AG08396 (cell line): ENCODE measurements at regions not wholly inside any gene's neighbourhood (a gene's known extent, or its start where the extent isn't known, plus 50 kb on each side); places are given as distances from the start of the nearest gene placed in this dataset.

Source experiments
- DNase-seq: peaks from one replicate; pipeline ENCODE4 v3.0.0; 2012; ENCODE audit warnings: low spot score, mixed read lengths

DNA sequence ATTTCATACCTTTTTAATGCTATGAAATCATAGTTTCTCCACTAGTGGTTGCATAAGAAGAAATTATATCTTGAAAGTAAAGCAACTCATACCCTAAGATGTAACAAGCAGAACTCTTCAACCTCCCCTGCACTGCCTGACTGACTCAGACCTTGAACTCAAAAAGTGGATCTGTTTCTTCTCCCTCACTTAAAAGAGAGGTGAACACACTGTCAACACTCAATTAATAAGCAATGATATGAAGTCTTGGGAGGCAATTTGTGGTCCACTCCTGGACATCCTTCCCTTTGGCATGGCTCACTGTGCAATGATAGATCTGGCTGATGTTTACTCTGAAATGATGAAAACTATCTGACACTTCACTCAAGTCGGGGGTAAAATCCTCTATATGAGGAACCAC is 282.0 kb upstream of the DKK2 start:
- no peak for DNase-seq

DNA sequence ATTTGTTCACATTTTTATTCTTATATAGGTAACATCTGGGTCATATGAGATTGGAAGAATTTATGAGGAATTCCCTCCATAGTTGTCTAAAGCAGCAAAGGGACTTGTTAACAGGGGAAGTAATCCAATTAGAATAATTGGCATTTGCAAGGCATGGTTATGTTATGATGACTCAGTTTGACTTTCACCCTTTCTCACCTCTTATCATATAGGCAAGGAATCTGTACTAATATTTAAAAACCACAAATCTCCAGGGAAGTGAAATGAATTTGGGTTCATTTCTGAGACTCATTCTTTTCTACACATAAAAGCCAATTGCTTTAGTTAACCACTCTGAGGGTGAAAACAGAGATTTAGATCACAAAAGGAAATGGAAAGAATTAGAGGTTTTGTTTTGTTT is 281.5 kb upstream of the DKK2 start:
- no peak for DNase-seq

DNA sequence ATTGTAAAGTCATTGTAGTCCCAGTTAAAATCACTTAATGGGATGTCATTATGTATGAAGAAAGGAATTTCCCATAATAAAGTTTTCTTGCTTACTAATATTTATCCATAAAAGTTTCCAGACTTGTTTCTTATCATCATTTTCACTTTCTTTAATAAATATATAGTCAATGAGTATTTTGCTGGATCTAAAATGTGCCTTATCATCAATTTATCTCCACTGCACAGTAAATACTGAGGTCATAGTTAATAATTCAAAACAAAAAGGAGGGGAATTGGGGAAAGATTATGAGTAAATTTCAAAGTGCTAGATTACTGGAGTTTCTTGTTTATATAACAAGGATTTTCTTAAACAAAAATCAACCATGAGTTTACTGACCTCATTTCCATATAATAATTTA is 279.5 kb upstream of the DKK2 start:
- DNase-seq = no peak

DNA sequence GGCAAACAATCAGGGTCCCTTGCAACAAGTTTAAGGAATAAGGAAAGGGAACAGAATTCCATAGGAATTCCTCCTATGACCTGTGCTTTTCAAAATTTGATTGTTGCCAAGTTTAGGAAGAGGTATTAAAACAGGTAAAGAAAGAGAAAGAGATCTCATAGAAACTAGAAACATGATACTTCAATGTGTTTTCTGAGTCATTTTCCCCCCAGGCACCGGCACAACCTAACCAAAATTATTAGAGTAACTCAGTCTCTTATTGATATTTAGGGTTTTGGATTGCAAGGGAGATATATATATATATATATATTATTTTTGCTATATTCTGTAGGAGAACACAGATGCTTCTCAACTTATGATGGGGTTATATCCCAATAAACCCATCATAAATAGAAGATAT is 278.0 kb upstream of the DKK2 start:
- DNase-seq = no peak

DNA sequence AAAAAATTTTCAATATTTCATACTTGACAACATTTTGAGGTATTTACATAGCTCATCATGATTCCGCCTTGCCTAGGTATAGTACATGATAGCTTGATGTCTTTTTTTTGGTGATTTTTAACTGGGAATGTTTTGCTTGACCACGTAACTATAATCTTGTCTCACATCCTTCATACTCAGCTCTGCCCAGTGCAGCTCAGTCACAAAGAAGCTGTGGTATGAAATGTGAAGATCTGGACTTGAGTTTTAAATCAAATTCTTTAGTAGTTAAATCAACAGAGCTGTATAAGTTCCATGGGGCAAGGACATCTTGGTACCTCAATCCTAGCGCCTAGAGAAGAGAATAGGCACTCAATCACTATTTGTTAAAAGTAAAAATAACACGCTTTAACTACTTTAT is 276.3 kb upstream of the DKK2 start:
- peak; percentile 5 for DNase-seq

DNA sequence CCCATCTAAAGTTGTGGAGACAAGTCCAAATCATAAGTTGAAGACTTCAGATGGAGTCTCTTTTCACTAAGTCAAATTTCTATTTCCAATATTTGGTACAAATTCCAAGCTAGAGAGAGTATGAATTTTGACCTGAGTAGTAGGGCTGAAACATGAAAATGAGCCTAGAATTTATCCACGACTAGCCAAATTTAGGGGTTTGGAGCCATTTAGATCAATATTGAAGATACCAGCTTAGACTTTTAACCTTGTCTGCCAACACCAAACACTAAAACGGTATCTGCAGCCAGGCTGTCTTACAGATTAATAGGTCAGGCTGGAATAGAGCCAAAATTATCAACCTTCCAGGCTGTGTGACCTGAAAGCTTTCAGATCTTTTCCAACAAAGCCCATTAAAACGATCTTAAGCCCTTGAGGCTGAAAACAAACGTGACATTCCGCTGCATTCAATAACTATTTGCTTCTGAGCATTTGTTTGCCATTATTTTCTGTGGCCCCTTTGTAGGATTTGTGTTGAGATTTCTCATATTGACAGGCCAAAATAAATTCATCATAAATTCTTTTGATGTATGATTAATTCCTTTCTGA is 268.7 kb upstream of the DKK2 start:
- no peak for DNase-seq

DNA sequence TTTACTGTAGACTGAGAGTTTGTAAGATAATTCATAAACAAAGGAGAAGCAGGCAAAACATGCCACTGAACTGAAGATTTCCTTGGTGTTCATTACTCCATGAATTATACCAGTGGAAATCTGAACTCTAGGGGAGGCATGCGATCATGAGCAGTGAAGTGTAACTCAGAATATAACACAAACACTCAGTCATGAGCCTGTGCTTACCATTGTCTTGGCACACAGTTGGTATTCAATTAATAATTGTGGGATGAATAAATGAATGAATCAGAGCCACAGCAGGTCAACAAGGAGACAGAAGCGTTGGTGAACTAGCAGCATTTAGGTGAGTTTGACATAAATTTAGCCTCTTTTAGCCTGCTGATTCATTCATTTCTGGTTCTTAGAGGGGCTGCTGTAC is 263.5 kb upstream of the DKK2 start:
- peak; percentile 7 for DNase-seq

DNA sequence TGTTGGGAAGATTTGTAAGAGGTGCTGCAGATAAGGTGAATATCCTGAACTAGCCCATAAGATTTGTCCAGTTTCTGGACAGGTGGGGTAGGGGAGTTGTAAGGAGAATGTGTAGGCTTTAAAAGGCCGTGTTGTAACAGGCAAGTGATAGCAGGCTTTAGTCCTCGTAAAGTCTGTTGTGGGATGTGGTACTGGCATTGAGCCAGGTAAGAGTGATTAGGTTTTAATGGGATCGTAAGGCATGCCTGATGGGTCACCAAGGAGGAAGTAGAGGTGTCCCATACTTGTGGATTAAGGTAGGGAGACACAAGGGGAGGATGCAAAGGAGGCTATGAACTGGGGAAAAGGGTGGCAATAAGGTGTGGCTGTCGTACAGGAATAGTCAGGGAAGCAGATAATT is 256.9 kb upstream of the DKK2 start:
- no peak for DNase-seq

DNA sequence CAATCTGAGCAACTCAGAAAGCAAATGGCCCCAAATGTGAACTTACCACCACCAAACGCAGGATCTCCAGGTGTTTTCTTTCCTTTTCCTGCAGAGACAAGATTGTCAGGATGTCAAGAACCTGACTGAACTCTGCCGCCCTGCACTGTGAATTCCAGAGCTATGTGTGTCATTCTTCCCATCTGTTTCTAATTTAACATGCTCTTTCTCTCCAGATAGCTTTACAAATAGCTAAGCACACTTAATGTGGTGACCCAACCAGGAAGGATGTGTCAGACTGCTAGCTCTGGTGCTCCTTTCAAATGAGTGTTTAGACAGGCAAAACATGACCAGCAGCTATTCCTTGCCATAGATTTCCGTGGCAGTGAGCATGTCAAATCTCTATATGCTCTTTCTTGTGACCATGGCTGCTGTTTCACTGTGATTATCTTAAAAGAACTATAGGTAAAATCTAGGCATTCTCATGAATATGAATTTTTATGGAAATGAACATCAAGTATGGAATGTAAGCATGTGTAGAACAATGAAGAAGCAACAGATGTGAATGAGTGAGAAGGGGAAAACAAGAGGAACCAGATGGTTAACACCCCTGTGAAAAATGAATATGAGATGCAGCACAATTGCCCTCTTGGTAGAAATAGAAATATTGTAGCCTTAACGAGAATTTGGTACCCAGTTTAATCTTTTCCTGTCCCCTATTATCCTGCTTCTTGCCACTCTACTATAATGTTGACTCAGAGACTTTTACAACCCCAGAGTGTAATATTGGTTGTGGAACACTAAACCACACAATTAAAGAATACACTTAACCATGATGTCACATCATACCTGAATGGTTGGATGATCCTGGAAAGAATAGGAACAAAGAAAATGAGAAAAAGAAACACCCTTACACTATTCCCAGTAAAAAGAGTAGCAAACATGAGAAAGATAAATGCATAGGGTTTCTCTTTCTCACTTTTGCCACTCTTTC is 247.8 kb upstream of the DKK2 start:
- DNase-seq = peak; percentile 72

DNA sequence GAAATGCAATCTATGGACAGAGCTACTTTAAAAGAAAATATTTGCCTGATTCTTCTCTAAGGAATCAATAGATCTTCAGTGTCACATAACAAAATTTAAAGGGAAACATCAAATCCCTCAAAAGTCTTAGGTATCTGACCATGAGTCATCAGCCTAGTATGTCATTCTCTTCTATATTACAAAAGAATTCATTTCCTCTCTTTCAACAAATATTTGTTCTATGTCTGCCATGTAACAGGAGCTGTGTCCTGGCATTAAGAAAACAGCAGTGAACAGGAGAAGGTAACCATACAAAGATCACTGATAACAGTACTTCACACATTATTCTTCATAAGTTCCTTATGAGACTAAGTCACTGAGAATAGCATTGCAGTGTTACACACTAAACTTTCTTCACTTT is 243.6 kb upstream of the DKK2 start:
- DNase-seq = no peak

DNA sequence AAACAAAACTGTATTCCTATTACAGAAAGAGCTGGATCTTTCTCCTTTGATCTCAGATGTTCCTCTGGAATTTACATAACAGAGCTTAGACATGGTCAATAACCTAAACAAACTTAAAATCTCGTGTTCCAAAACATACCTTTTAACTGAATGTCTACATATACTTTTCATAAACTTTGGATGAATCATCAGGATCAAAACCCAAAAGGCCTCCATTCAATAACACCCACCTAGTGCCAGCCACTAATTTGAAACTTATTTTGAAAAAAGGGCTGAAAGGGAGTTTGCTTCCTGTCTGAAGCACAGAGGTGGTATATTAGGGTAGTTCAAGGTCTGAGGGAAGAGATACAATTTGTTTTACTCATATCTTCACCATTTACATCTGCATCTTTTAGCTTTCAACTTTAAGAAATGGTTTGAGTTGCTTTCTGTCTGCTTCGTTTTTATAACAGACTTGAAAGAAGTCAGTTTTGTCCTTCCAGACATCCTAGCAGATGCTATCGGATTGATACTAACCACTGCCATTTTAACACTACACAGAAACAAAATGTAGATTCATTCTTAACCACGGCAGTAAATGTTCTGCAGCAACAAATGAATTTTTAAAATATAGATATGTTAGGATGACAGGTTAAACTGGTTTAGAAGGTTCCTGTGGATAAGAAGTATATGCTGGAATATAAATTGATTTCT is 242.8 kb upstream of the DKK2 start:
- DNase-seq = no peak

DNA sequence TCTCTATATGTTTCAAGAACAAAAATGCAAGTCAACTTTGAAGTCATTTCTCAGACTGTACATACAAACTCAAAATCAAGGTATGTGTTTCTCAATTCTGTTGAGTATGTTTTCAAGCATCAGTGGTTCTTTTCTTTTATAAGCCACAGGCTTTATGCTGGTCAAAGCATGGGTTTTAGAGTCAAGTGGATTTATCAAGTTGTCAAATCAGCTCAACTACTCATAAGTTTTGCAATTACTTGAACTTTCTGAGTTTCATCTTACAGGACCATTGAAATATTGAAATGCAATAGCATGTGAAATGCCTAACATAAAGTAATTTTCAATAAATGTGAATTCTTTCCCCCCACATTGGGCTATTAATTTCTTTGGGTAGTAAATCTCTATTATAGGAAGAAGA is 239.9 kb upstream of the DKK2 start:
- DNase-seq = no peak

DNA sequence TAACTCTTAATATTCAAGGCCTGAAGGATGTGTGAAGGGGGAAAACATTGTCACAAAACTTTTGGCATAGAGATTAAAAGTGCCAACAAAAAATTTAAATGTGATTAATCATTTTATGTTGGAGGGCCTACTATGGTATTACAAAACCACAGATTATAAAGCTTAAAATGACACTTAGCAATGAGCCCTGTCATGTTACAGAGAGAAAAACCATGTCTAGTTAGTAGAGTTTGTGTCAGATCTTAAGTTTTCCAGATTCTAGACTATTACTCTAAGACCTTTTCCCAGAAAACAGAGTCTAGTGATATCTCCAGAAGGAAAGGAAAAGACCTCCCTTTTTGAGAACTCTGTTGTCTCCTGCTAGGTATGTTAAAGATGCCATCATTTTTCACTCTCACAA is 239.1 kb upstream of the DKK2 start:
- no peak for DNase-seq

DNA sequence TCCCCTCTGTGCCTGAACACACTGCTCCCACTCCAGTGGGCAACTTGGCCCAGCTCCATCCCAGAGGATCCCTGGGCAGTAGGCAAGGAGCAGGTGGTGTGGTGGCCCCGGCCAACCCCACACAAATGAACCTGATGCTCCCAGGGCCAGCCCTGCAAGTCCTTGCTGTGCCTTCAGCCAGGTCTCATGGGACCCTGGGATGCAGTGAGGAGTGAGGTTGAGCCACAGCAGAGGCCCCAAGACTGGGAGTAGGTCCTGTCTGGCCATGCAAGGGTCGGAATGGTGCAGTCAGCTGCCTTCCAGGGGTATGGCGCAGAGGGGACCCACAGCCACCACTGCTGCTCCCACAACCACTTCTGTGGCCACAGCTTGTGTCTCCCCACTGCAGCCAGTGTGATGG is 234.5 kb upstream of the DKK2 start:
- DNase-seq = no peak

DNA sequence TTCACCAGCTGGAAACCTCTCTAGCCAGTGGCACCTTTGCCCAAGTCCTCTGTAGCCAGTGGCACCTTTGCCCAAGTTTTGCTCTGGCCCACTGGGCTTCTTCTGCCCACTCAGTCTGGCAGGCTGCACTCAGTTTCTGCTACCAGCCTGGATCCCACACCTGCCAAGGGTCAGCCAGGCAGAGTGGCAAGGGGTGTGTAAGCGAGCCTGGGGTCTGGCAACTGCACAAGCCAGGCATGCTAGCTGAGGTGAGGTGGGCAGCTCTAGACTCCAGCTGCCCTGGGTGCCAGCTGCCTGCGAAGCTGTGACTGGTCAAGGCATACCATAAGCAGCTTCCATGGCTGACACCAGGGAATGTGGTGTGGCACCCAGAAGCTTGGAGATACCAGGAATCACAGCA is 233.1 kb upstream of the DKK2 start:
- DNase-seq = no peak

DNA sequence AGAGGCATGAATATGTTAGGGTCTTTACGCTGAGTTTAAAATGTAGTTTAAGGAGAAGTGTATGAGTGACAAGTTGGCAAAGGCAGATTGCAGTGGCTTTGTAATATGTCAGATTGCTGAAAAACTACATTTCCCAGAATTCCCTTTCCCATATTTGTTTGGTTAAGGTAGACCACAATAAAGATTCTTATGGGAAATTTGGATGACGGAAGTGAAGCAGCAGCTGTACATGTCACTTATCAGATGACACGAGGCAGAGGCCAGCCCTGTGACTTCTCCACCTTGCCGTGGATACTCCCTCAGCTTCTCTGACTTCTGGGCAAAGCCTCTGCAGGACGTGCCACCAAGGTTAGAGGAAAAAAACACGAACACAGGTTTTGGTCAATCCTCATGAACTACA is 229.7 kb upstream of the DKK2 start:
- DNase-seq = no peak

DNA sequence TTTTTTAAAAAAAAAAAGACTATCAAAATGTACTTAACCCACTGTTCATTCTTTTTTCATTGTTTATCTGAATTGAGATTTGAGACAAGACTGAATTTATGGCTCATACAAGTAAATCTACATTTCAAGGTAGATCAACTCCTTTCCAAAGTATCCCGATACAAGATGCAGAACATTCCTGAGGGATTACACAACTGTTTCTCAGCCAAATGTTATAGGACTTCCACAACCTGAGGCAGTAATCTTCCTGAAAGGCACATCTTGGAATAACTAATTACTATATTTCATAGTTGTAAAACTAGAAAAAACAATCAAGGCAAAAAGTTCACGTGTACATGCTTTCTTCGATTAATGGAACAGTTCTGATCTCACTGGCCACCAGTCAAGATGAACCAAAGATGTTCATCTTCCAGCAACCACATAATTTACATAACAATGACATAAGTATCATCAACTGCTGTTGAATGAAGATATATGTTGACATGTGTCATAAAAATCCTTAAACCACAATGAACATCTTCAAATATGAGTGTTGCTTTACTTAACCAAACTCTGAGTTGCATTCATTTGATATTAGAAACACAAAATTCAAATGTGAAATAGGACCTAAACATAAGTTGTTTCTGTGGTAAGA is 225.2 kb upstream of the DKK2 start:
- no peak for DNase-seq

DNA sequence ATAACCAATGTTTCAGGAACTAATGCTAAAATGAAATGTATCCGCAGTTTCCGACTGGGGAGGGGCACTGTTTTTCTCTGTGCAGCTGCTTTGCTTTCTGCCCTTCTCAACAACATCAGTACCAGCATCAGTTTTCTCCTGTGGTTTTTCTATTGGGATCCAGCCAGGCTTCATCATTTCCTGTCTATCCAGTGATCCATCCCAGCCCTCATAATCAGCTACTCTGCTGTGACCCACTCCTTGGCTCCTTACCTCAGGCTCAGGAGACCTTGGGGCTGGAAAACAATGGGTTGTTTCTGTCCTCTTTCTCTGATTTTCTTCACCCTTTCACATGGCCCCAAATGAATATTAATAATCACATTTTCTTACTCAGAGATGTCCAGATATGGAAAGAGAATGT is 222.2 kb upstream of the DKK2 start:
- peak; percentile 15 for DNase-seq

DNA sequence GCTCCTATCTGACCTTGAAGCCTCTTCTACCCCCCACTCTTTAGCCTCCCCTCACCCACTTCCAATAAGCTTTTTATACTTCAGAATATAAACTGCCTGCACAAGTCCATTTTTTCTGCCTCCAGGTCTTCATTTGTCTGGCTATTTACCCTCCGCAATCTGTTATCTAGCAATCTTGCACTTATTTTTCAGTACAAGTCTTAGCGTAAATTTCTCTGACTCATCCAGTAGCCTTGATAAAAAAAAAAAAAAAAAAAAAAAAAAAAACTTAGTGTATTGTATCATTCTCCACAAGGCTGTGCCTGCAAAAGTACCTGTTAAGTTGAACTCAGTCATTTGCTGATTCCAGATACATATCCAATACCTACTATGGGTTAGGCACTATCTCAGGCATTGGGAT is 219.5 kb upstream of the DKK2 start:
- no peak for DNase-seq

DNA sequence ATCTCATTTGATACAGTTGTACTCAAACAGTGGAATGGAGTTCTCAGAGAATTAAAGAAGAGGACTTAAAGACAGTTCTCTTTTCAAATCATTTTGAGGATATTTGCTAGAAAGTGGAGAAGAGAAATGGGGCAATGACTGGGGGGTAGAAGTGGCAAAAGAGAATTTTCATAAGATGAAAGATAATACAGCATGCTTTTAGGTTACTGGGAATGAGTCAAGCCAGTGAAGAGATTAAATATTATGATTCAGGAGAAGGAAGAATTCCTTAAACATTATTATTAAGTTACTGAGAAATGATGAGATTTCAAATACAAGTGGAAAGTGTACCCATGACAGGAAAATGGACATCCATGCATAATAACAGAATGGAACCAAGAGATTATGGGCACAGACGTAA is 219.0 kb upstream of the DKK2 start:
- no peak for DNase-seq

DNA sequence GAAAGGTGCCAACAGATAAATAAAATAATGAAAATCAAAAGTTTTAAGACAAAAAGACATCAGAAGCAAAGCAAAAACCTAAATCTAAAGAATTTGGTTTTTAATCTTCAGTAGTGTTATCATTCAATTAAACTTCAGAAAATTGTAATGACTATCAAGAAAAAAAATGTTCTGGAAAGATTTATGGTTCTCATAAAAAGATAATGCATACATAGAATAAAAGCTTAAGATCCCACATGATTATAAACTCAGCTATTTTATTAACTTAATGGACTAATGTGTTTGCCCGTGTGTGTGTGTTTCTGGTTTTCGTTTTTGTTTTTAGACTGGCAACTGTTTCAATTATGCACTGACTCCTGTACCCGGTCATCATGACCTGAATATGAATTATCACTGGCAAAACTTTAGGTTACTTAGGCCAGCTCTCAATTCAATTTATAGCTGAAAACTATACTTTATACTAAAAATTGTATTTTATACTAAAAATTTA is 217.5 kb upstream of the DKK2 start:
- no peak for DNase-seq

DNA sequence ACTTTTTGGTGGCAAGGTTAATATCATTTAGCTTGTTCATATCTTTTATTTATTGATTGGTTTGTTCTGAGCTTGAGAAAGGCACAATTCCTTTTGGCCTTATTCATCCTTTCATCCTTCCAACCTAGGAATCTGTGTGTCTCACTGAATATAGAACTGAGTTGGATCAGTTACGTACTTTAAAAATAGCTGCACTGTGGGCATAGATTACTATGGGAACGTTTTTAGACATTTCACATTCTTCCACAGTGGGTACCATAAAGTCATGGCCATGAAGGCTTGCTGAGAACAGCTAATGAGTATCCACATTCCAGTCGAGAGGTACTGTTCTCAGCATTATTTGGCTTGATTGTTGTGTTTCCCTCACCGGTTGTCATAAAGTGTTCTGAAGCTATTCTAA is 217.0 kb upstream of the DKK2 start:
- DNase-seq = no peak

DNA sequence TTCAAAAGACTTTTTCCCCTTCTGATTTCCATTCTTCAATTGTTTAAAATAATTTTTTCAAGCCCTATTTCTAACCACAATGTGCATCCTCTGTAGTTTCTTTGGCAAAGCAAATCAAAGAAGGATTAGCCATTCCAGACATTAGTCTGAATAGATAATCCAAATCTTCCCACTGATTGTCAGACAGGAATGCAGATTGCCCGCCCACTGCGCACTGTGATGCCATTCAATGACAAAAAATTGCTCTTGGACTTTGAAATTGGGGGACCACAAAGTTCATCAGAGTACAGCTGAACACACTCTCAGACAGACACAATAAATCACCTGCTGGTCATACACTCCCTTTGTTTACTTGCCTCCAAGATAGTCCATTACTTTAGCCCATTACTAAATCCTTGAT is 216.5 kb upstream of the DKK2 start:
- DNase-seq = no peak
